ENCODE measurements at regions not wholly inside any gene's neighbourhood (a gene's known extent, or its start where the extent isn't known, plus 50 kb on each side); places are given as distances from the start of the nearest gene placed in this dataset.

DNA sequence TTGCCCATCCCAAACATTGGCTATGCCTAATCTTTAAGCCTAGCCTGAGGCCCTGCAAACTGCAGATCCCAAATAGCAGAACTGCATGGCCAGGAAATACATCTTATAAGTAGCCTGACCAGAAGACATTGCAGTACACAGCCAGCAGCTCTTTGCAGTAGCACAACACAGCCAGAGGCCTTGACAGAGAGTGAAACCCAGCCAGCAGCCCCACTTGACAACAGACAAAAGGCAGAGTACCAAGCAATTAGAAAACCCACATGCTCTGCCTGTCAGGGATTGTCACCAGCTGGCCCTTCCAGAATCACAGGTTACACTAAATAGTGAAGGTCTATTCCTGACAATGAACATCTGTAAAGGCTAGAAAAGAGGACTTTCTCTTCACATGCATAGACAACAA, 242.8 kb upstream of the TMEM72 start:
- Histone ChIP-seq H3K9me3 (0 out of 2 replicates have a peak, but pooled peaks cover 6% of the 10 kb centered on the region), H3K4me3 (ENCODE audit: low read depth, low read length) (no peak overlapping the region), H3K36me3 (ENCODE audit: control insufficient read depth, insufficient read depth, low read length) (no peaks in the 10 kb centered on the region), H3K4me1 (no peaks in the 10 kb centered on the region), H3K27me3 (replicated peaks; ENCODE audit: control insufficient read depth, insufficient read depth, low read length) (no peaks in the 10 kb centered on the region)
- ChIA-PET POLR2A (no interaction called here), CTCF (no interaction called here)
- Mint-ChIP-seq H3K9me3 (ENCODE audit: unreplicated experiment) (no peaks in the 10 kb centered on the region), H3K27ac (ENCODE audit: unreplicated experiment) (no peak overlapping the region), H3K27me3 (ENCODE audit: insufficient read depth, unreplicated experiment) (peaks cover 4% of the 10 kb centered on the region), H3K4me1 (ENCODE audit: low read depth, unreplicated experiment) (no peaks in the 10 kb centered on the region), H3K4me3 (ENCODE audit: unreplicated experiment) (no peak overlapping the region), H3K36me3 (ENCODE audit: insufficient read depth, unreplicated experiment) (no peaks in the 10 kb centered on the region)
- intact Hi-C loops (cut with micrococcal nuclease; ENCODE audit: unreplicated experiment), result no loop called here
- DNase-seq, result no peak
- TF ChIP-seq, protein P1, sequence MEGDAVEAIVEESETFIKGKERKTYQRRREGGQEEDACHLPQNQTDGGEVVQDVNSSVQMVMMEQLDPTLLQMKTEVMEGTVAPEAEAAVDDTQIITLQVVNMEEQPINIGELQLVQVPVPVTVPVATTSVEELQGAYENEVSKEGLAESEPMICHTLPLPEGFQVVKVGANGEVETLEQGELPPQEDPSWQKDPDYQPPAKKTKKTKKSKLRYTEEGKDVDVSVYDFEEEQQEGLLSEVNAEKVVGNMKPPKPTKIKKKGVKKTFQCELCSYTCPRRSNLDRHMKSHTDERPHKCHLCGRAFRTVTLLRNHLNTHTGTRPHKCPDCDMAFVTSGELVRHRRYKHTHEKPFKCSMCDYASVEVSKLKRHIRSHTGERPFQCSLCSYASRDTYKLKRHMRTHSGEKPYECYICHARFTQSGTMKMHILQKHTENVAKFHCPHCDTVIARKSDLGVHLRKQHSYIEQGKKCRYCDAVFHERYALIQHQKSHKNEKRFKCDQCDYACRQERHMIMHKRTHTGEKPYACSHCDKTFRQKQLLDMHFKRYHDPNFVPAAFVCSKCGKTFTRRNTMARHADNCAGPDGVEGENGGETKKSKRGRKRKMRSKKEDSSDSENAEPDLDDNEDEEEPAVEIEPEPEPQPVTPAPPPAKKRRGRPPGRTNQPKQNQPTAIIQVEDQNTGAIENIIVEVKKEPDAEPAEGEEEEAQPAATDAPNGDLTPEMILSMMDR (IDR thresholded peaks at IDR 0.05; ENCODE audit: insufficient read depth in 1 of 2, low read depth in 1 of 2, low read length in 1 of 2, severe bottlenecking in 1 of 2, unreplicated experiment in 1 of 2), result no peak
- no TSS peak for BruUV-seq (replicated peaks)

DNA sequence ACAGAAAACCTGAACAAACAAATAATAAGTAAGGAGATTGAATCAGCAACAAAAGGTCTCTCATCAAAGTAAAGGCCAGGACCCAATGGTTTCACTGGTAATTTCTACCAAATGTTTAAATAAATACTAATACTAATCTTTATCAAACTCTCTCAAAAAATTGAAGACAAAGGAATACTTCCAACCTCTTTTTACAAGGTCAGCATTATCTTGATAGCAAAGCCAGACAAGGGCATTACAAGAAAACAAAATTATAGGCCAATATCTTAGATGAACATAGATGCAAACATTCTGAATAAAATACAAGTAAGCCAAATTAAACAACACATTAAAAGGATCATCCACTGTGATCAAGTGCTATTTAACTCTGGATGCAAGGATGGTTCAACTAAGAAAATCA, 239.8 kb upstream of the TMEM72 start:
- intact Hi-C loops (cut with micrococcal nuclease; ENCODE audit: unreplicated experiment), result no loop called here

DNA sequence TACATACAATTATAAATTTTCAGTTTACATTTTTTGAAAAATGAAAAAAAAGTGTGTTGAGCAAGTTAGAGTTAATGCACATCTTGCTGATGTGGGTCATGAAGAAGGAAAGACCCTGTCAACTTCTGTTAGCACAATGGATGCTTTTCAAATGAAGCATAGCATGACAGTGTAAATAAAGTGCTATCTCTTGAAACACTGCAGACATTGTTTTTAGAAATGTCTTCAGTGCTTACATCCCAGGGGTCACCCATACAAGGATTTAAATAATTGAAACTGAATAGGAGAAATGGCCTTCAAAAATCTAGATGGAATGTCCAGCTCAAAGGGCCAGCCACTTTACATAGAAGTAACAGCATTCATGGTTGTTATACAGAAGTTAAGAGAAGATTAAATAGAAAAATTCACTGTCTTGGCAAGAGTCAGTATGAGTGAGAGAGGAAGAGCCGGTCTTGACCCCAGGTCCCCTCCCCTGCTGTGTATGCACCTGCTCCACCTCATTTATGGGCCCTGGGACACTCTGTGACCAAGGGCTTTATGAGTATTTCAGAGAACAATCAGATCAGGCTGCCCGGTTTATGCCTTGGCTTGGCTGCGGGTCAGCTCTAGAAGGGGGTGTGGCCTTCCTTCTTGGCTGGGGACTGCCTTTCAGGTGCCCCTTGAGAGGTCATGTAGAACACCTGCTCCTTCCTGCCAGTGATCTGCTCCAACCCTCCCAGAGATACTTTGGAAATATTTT, 237.7 kb upstream of the TMEM72 start:
- H3K27ac Mint-ChIP-seq (ENCODE audit: unreplicated experiment), result no peak overlapping the region
- Histone ChIP-seq H3K36me3 (ENCODE audit: control insufficient read depth, insufficient read depth, low read length) (no peaks in the 10 kb centered on the region), H3K9me3 (0 out of 2 replicates have a peak, but pooled peaks cover 6% of the 10 kb centered on the region), H3K27me3 (replicated peaks; ENCODE audit: control insufficient read depth, insufficient read depth, low read length) (no peaks in the 10 kb centered on the region), H3K4me3 (ENCODE audit: low read depth, low read length) (no peak overlapping the region), H3K4me1 (no peaks in the 10 kb centered on the region)
- H3K4me1 Mint-ChIP-seq (ENCODE audit: low read depth, unreplicated experiment), result no peaks in the 10 kb centered on the region
- no peak for DNase-seq
- H3K27me3 Mint-ChIP-seq (ENCODE audit: insufficient read depth, unreplicated experiment), result peaks cover 18% of the 10 kb centered on the region
- POLR2A ChIA-PET, result no interaction called here
- intact Hi-C loops (cut with micrococcal nuclease; ENCODE audit: unreplicated experiment), result no loop called here
- no peaks in the 10 kb centered on the region for H3K9me3 Mint-ChIP-seq (ENCODE audit: unreplicated experiment)
- CTCF ChIA-PET, result no interaction called here
- TF ChIP-seq, protein P1 (IDR thresholded peaks at IDR 0.05; ENCODE audit: insufficient read depth in 1 of 2, low read depth in 1 of 2, low read length in 1 of 2, severe bottlenecking in 1 of 2, unreplicated experiment in 1 of 2), result no peak
- no peak overlapping the region for H3K4me3 Mint-ChIP-seq (ENCODE audit: unreplicated experiment)
- no TSS peak for BruUV-seq (replicated peaks)
- no peaks in the 10 kb centered on the region for H3K36me3 Mint-ChIP-seq (ENCODE audit: insufficient read depth, unreplicated experiment)

More for the DNA sequence above, 239.8 kb upstream of the TMEM72 start:
- TF ChIP-seq, protein P1 (IDR thresholded peaks at IDR 0.05; ENCODE audit: insufficient read depth in 1 of 2, low read depth in 1 of 2, low read length in 1 of 2, severe bottlenecking in 1 of 2, unreplicated experiment in 1 of 2), result no peak
- Mint-ChIP-seq H3K4me3 (ENCODE audit: unreplicated experiment) (no peak overlapping the region), H3K4me1 (ENCODE audit: low read depth, unreplicated experiment) (no peaks in the 10 kb centered on the region), H3K27ac (ENCODE audit: unreplicated experiment) (no peak overlapping the region), H3K36me3 (ENCODE audit: insufficient read depth, unreplicated experiment) (no peaks in the 10 kb centered on the region), H3K27me3 (ENCODE audit: insufficient read depth, unreplicated experiment) (peaks cover 8% of the 10 kb centered on the region), H3K9me3 (ENCODE audit: unreplicated experiment) (no peaks in the 10 kb centered on the region)
- POLR2A ChIA-PET, result no interaction called here
- CTCF ChIA-PET, result no interaction called here
- Histone ChIP-seq H3K4me3 (ENCODE audit: low read depth, low read length) (no peak overlapping the region), H3K27me3 (replicated peaks; ENCODE audit: control insufficient read depth, insufficient read depth, low read length) (no peaks in the 10 kb centered on the region), H3K36me3 (ENCODE audit: control insufficient read depth, insufficient read depth, low read length) (no peaks in the 10 kb centered on the region), H3K9me3 (0 out of 2 replicates have a peak, but pooled peaks cover 6% of the 10 kb centered on the region), H3K4me1 (no peaks in the 10 kb centered on the region)
- no peak for DNase-seq
- BruUV-seq (replicated peaks), result no TSS peak

All from Caco-2 (cell line).